ENCODE measurements at regions not wholly inside any gene's neighbourhood (a gene's known extent, or its start where the extent isn't known, plus 50 kb on each side); places are given as distances from the start of the nearest gene placed in this dataset.

DNA sequence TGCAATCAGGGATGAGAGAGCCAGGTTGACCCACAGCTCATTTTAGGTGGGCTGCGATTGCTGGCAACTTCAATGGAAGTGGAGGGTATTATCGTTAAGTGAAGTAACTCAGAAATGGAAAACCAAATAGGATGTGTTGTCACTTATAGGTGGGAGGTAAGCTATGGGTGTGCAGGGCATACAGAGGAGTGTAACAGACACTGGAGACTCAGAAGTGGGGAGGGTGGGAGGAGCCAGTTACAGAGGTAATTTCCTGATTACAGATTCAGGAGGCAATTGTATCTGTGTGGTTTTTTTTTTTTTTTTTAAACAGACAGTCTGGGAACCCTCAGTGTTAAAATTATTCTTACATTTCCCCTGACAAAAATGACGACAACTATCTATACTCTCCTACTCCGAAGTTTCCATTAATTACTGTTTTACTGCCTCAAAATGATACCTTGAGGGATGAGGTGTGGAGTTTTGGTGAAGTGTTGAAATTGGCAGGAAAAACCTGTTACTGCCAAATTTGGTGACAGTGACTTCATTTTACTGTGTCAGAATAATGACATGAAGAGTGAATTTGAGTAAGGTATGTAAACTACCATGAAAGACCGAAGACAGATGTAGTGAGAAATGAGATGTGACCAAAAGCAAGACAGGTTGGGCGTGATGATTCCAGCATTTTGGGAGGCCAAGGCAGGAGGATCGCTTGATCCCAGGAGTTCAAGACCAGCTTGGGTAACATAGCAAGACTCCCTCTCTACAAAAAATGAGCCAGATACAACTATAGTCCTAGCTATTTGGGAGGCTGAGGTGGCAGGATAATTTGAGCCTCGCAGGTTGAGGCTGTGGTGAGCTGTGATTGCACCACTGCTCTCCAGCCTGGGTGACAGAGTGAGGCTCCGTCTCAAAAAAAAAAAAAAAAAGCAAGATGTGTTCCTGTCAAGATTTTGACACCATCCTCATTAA, 415.0 kb upstream of the AMELY start (continued):
- TF ChIP-seq CREB1 (CRISPR knock-in tag; IDR thresholded peaks at IDR 0.05; ENCODE audit: low read depth) (no peak), POLR2AphosphoS5 (IDR thresholded peaks at IDR 0.05; ENCODE audit: low read depth) (no peak), JUNB (IDR thresholded peaks at IDR 0.05; ENCODE audit: unreplicated experiment) (no peak), REST (IDR thresholded peaks at IDR 0.05; ENCODE audit: unreplicated experiment) (no peak), EZH2phosphoT487 (IDR thresholded peaks at IDR 0.05; ENCODE audit: unreplicated experiment) (no peak), ZNF331 (CRISPR knock-in tag; IDR thresholded peaks at IDR 0.05; ENCODE audit: low read depth) (no peak), EZH2 (IDR thresholded peaks at IDR 0.05; ENCODE audit: low read depth, unreplicated experiment) (no peak), ETS1 (IDR thresholded peaks at IDR 0.05) (no peak), NANOG (IDR thresholded peaks at IDR 0.05; ENCODE audit: borderline replicate concordance) (no peak)

DNA sequence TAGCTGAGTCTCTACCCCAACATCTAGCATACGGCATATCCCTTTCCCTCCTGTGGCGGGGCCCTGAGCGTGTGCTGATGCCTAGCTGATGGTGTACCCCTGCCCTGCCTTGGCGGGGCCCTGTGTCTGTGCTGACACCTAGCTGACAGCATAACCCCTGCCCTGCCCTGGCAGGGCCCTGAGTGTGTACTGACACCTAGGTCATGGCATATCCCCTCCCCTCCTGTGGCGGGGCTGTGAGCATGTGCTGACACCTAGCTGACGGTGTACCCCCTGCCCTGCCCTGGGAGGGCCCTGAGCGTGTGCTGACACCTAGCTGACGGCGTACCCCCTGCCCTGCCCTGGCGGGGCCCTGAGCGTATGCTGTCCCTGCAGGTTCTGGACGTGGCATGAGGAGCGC, 414.0 kb upstream of the AMELY start:
- Histone ChIP-seq H4K20me1 (replicated peaks; ENCODE audit: insufficient read depth) (no peaks in the 10 kb centered on the region), H3K36me3 (ENCODE audit: insufficient read depth) (0 out of 2 replicates have a peak, but pooled peaks cover 3% of the 10 kb centered on the region), H3K27me3 (ENCODE audit: insufficient read depth) (no peaks in the 10 kb centered on the region), H3K4me1 (ENCODE audit: insufficient read depth) (peaks cover 8% of the 10 kb centered on the region), H3F3A (replicated peaks; ENCODE audit: low read depth) (no peaks in the 10 kb centered on the region), H3K79me2 (replicated peaks; ENCODE audit: insufficient read depth) (peaks cover 4% of the 10 kb centered on the region), H2AFZ (no peak overlapping the region), H3K4me3 (no peak overlapping the region), H3K4me2 (no peak overlapping the region), H3K9me2 (ENCODE audit: insufficient read depth) (no peaks in the 10 kb centered on the region), H3K27ac (ENCODE audit: low read depth) (no peak overlapping the region)
- peaks cover 13% of the 10 kb centered on the region for H3K4me1 Mint-ChIP-seq
- no peaks in the 10 kb centered on the region for H3K9me3 Mint-ChIP-seq
- no peak overlapping the region for H3K4me3 Mint-ChIP-seq
- H3K36me3 Mint-ChIP-seq (ENCODE audit: low read depth) = peaks cover 23% of the 10 kb centered on the region
- no peak overlapping the region for H3K27ac Mint-ChIP-seq
- ATAC-seq (no peak), DNase-seq (ENCODE audit: low spot score) (no peak)
- no peaks in the 10 kb centered on the region for H3K27me3 Mint-ChIP-seq (ENCODE audit: insufficient read depth, low read depth, poor library complexity)
- TF ChIP-seq REST (IDR thresholded peaks at IDR 0.05; ENCODE audit: unreplicated experiment) (no peak), ZNF331 (CRISPR knock-in tag; IDR thresholded peaks at IDR 0.05; ENCODE audit: low read depth) (no peak), STAT1 (IDR thresholded peaks at IDR 0.05; ENCODE audit: unreplicated experiment) (no peak), ZNF114 (CRISPR knock-in tag; IDR thresholded peaks at IDR 0.05) (no peak), CREB1 (CRISPR knock-in tag; IDR thresholded peaks at IDR 0.05; ENCODE audit: low read depth) (no peak), EZH2phosphoT487 (IDR thresholded peaks at IDR 0.05; ENCODE audit: unreplicated experiment) (no peak), ETS1 (IDR thresholded peaks at IDR 0.05) (no peak)

All from GM23338 (cell line).